Sigmoid colon (tissue), 3 donors: ENCODE measurements at regions not wholly inside any gene's neighbourhood (a gene's known extent, or its start where the extent isn't known, plus 50 kb on each side); places are given as distances from the start of the nearest gene placed in this dataset.

ENCODE experiments used
- CTCF ChIP-seq, 4 experiments: fragments of 450-650 bp in 3 of 4; fragments of 200-600 bp in 1 of 4; IDR thresholded peaks; one replicate each; pipeline ENCODE4 v1.5.1; 2016 to 2019; ENCODE audit warnings: antibody characterized with exemption in 4 of 4, mild to moderate bottlenecking in 3 of 4, moderate library complexity in 2 of 4
- POLR2A ChIP-seq, 2 donors: fragments of 450-650 bp; IDR thresholded peaks; one replicate each; pipeline ENCODE4 v1.6.1; 2016; ENCODE audit warnings: antibody characterized with exemption in 2 of 2, mild to moderate bottlenecking in 2 of 2, moderate library complexity in 2 of 2

- TF ChIP-seq CTCF (IDR thresholded peaks at IDR 0.05), result no peak
- no peak for TF ChIP-seq POLR2A (IDR thresholded peaks at IDR 0.05)
Measured at GRCh38 chr13:109575821-109576220, 210.6 kb downstream of the IRS2 start.
